DMS153 treated with DMSO at 0.1 percent for 48 hours (cell line): ENCODE measurements at regions not wholly inside any gene's neighbourhood (a gene's known extent, or its start where the extent isn't known, plus 50 kb on each side); places are given as distances from the start of the nearest gene placed in this dataset.

Experiments used
- DNase-seq: peaks from one replicate; lab custom pipeline; 2025; ENCODE audit not compliant: unreplicated experiment; lab: John Stamatoyannopoulos, UW

GRCh38 chr10:129274748-129275474 lies 192.1 kb upstream of the MGMT start:
- DNase-seq, result no peak

GRCh38 chr10:129275886-129276285 lies 191.2 kb upstream of the MGMT start:
- no peak for DNase-seq

GRCh38 chr10:129277084-129277483 lies 190.0 kb upstream of the MGMT start:
- DNase-seq, result no peak

- no peak for DNase-seq
Measured at GRCh38 chr10:129277841-129278240, 189.2 kb upstream of the MGMT start.

- DNase-seq, result no peak
Measured at GRCh38 chr10:129278686-129279085, 188.4 kb upstream of the MGMT start.

- DNase-seq, result no peak
Measured at GRCh38 chr10:129279446-129280154, 187.4 kb upstream of the MGMT start.

GRCh38 chr10:129280155-129280502 lies 186.9 kb upstream of the MGMT start:
- no peak for DNase-seq

- no peak for DNase-seq
Measured at GRCh38 chr10:129280908-129281586, 186.0 kb upstream of the MGMT start.

- no peak for DNase-seq
Measured at GRCh38 chr10:129285459-129285858, 181.6 kb upstream of the MGMT start.

GRCh38 chr10:129288999-129289584 lies 177.9 kb upstream of the MGMT start:
- no peak for DNase-seq

- no peak for DNase-seq
Measured at GRCh38 chr10:129293991-129294700, 172.9 kb upstream of the MGMT start.

GRCh38 chr10:129294944-129295343 lies 172.1 kb upstream of the MGMT start:
- no peak for DNase-seq

- no peak for DNase-seq
Measured at GRCh38 chr10:129305046-129305445, 162.0 kb upstream of the MGMT start.

- no peak for DNase-seq
Measured at GRCh38 chr10:129307141-129307540, 159.9 kb upstream of the MGMT start.

- no peak for DNase-seq
Measured at GRCh38 chr10:129308953-129309564, 158.0 kb upstream of the MGMT start.

- DNase-seq, result no peak
Measured at GRCh38 chr10:129309565-129309964, 157.5 kb upstream of the MGMT start.

GRCh38 chr10:129310881-129311280 lies 156.2 kb upstream of the MGMT start:
- no peak for DNase-seq

- DNase-seq, result no peak
Measured at GRCh38 chr10:129319934-129320333, 147.1 kb upstream of the MGMT start.

GRCh38 chr10:129320340-129320739 lies 146.7 kb upstream of the MGMT start:
- no peak for DNase-seq

- no peak for DNase-seq
Measured at GRCh38 chr10:129321727-129322126, 145.3 kb upstream of the MGMT start.
